ENCODE measurements at regions not wholly inside any gene's neighbourhood (a gene's known extent, or its start where the extent isn't known, plus 50 kb on each side); places are given as distances from the start of the nearest gene placed in this dataset.

- TF ChIP-seq MLX (CRISPR knock-in tag; IDR thresholded peaks at IDR 0.05), result no peak
- no peak for TF ChIP-seq PRRX2 (CRISPR knock-in tag; IDR thresholded peaks at IDR 0.05)
- no peak for TF ChIP-seq SMAD4 (CRISPR knock-in tag; IDR thresholded peaks at IDR 0.05)
These were observed 571.6 kb downstream of the UQCRFS1 start (continued) for GRCh38 chr19:28641395-28641794.

- ATAC-seq (no peak), DNase-seq (ENCODE audit: low spot score) (no peak)
- ChIA-PET CTCF (interaction anchor here (2.1 kb wide), 1 partner anchor 238 kb away, joined by 6 read pairs; no protein-coding TSS in a partner anchor), POLR2A (no interaction called here)
- Mint-ChIP-seq H3K4me1 (no peaks in the 10 kb centered on the region), H3K27ac (no peak overlapping the region), H3K27me3 (ENCODE audit: low read depth) (no peaks in the 10 kb centered on the region), H3K9me3 (no peaks in the 10 kb centered on the region), H3K4me3 (no peak overlapping the region), H3K36me3 (peaks cover 13% of the 10 kb centered on the region)
- TF ChIP-seq NFATC4 (CRISPR knock-in tag; IDR thresholded peaks at IDR 0.05) (no peak), E2F5 (CRISPR knock-in tag; IDR thresholded peaks at IDR 0.05) (no peak), E2F4 (CRISPR knock-in tag; IDR thresholded peaks at IDR 0.05; ENCODE audit: borderline replicate concordance, low read depth) (no peak), ZNF512 (CRISPR knock-in tag; IDR thresholded peaks at IDR 0.05; ENCODE audit: borderline replicate concordance) (no peak), NR2C2 (CRISPR knock-in tag; IDR thresholded peaks at IDR 0.05) (no peak), GTF2I (CRISPR knock-in tag; conservative IDR thresholded peaks at IDR 0.05) (no peak), TEAD1 (CRISPR knock-in tag; IDR thresholded peaks at IDR 0.05) (no peak)
These were observed 572.4 kb downstream of the UQCRFS1 start for GRCh38 chr19:28640506-28640905.

DNA sequence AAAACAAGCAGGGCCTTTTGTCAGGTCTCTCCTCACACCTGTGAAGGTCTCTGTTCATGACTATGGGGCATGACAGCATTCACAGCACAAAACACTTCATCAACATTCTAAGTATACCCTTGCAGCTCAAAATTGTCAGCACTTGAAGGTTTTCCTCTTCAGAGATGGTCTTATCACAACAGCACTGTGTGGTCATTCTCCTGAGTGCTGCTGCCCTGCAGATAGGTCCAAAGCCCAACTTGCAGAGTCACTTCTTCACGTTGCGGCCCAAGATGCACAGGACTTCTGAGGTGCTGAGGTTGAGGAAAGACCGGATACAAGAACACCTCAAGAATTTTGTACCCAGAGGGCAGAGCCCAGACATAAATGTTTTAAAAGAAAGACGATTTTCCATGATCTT, 574.5 kb downstream of the UQCRFS1 start:
- ATAC-seq, result no peak
- TF ChIP-seq, protein P1, sequence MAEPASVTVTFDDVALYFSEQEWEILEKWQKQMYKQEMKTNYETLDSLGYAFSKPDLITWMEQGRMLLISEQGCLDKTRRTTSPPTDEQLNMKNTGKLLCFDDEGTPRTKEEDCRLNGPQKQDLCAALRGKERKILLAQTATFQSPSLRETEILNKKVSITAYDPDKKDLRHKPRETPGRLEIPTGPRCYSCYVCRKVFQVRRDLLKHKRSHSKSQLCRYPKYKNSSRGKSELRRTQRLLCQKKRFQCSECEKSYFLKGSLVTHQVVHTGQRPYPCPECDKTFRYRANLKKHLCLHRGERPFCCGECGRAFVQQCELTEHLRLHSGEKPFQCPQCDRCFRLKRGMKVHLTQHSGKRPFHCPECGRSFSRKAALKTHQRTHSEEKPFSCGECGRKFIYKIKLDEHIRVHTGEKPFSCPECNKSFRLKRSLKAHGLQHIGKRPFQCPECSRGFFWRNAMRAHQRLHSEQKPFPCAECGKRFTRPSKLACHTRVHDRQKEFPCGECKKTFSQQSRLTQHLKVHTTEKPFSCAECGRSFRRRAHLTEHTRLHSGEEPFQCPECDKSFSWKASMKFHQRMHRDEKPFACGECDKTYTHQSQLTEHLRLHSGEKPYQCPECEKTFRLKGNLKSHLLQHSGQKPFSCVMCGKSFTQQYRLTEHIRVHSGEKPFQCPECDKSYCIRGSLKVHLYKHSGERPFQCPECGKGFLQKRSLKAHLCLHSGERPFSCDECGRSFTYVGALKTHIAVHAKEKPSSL (CRISPR knock-in tag; conservative IDR thresholded peaks at IDR 0.05), result no peak
- TF ChIP-seq SMAD3 (CRISPR knock-in tag; IDR thresholded peaks at IDR 0.05; ENCODE audit: borderline replicate concordance), result no peak
- TF ChIP-seq MLX (CRISPR knock-in tag; IDR thresholded peaks at IDR 0.05), result no peak
- no peak for TF ChIP-seq ZBTB43 (CRISPR knock-in tag; IDR thresholded peaks at IDR 0.05)
- TF ChIP-seq TEAD4 (CRISPR knock-in tag; IDR thresholded peaks at IDR 0.05), result no peak
- Mint-ChIP-seq H3K4me3 (no peak overlapping the region), H3K36me3 (peaks cover 9% of the 10 kb centered on the region), H3K4me1 (peaks cover 2% of the 10 kb centered on the region), H3K27me3 (ENCODE audit: low read depth) (no peaks in the 10 kb centered on the region), H3K27ac (no peak overlapping the region), H3K9me3 (no peaks in the 10 kb centered on the region)
- POLR2A ChIA-PET, result no interaction called here
- CTCF ChIA-PET, result no interaction called here
- DNase-seq (ENCODE audit: low spot score), result no peak

Data from WTC11 (cell line).